ENCODE measurements at regions not wholly inside any gene's neighbourhood (a gene's known extent, or its start where the extent isn't known, plus 50 kb on each side); places are given as distances from the start of the nearest gene placed in this dataset.

DNA sequence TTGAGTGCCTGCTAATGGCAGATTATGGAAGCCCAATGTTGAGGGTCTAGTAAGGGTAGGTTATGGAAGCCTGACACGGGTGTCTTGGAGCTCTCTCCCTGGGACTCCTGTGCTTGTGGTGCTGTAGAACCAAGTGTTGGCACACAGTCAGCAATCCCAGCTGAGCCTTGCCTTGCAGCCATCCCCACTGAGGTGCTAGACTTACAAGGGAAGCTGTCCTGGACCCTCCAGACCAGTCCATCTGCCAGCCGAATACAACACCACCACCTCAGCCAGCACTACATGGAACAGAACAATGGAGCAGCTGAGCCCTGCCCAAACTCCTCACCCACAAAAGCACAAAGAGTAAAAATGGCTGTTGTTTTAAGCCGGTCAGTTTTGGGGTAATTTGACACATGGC lies 90.5 kb upstream of the DNAH5 start:
- Histone ChIP-seq H4K20me1 (replicated peaks; ENCODE audit: insufficient read depth) (no peaks in the 10 kb centered on the region), H3K4me3 (no peak overlapping the region), H3K27ac (ENCODE audit: low read depth) (no peak overlapping the region; the same call in 1 of the 2 replicates), H3K9me2 (ENCODE audit: insufficient read depth) (peaks cover 6% of the 10 kb centered on the region; the same call in 1 of the 2 replicates), H3F3A (replicated peaks; ENCODE audit: low read depth) (no peaks in the 10 kb centered on the region), H3K4me2 (peak overlapping the region; percentile 61), H3K27me3 (ENCODE audit: insufficient read depth) (no peaks in the 10 kb centered on the region), H3K36me3 (ENCODE audit: insufficient read depth) (no peaks in the 10 kb centered on the region), H2AFZ (0 out of 2 replicates have a peak overlapping the region, but pooled peaks have one; percentile 14), H3K79me2 (replicated peaks; ENCODE audit: insufficient read depth) (no peaks in the 10 kb centered on the region), H3K4me1 (ENCODE audit: insufficient read depth) (peaks cover 26% of the 10 kb centered on the region)
- no peaks in the 10 kb centered on the region for H3K9me3 Mint-ChIP-seq
- peaks cover 17% of the 10 kb centered on the region for H3K27me3 Mint-ChIP-seq (ENCODE audit: insufficient read depth, low read depth, poor library complexity)
- H3K27ac Mint-ChIP-seq = peak overlapping the region; percentile 36; the same call in 1 of the 2 replicates
- no peaks in the 10 kb centered on the region; the same call in 2 of the 3 replicates for H3K36me3 Mint-ChIP-seq (ENCODE audit: low read depth)
- no peak overlapping the region for H3K4me3 Mint-ChIP-seq
- DNase-seq (ENCODE audit: low spot score) = no peak
- TF ChIP-seq STAT1 (IDR thresholded peaks at IDR 0.05; ENCODE audit: unreplicated experiment) = no peak
- TF ChIP-seq, protein P1, sequence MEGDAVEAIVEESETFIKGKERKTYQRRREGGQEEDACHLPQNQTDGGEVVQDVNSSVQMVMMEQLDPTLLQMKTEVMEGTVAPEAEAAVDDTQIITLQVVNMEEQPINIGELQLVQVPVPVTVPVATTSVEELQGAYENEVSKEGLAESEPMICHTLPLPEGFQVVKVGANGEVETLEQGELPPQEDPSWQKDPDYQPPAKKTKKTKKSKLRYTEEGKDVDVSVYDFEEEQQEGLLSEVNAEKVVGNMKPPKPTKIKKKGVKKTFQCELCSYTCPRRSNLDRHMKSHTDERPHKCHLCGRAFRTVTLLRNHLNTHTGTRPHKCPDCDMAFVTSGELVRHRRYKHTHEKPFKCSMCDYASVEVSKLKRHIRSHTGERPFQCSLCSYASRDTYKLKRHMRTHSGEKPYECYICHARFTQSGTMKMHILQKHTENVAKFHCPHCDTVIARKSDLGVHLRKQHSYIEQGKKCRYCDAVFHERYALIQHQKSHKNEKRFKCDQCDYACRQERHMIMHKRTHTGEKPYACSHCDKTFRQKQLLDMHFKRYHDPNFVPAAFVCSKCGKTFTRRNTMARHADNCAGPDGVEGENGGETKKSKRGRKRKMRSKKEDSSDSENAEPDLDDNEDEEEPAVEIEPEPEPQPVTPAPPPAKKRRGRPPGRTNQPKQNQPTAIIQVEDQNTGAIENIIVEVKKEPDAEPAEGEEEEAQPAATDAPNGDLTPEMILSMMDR (conservative IDR thresholded peaks at IDR 0.05; ENCODE audit: low read depth in 2 of 2) = no peak
- TF ChIP-seq JUNB (IDR thresholded peaks at IDR 0.05; ENCODE audit: unreplicated experiment) = no peak
- no peak for TF ChIP-seq EZH2 (IDR thresholded peaks at IDR 0.05; ENCODE audit: low read depth, unreplicated experiment)
- TF ChIP-seq EZH2phosphoT487 (IDR thresholded peaks at IDR 0.05; ENCODE audit: unreplicated experiment) = no peak
- TF ChIP-seq ZNF114 (CRISPR knock-in tag; IDR thresholded peaks at IDR 0.05) = no peak
- TF ChIP-seq, protein P2, sequence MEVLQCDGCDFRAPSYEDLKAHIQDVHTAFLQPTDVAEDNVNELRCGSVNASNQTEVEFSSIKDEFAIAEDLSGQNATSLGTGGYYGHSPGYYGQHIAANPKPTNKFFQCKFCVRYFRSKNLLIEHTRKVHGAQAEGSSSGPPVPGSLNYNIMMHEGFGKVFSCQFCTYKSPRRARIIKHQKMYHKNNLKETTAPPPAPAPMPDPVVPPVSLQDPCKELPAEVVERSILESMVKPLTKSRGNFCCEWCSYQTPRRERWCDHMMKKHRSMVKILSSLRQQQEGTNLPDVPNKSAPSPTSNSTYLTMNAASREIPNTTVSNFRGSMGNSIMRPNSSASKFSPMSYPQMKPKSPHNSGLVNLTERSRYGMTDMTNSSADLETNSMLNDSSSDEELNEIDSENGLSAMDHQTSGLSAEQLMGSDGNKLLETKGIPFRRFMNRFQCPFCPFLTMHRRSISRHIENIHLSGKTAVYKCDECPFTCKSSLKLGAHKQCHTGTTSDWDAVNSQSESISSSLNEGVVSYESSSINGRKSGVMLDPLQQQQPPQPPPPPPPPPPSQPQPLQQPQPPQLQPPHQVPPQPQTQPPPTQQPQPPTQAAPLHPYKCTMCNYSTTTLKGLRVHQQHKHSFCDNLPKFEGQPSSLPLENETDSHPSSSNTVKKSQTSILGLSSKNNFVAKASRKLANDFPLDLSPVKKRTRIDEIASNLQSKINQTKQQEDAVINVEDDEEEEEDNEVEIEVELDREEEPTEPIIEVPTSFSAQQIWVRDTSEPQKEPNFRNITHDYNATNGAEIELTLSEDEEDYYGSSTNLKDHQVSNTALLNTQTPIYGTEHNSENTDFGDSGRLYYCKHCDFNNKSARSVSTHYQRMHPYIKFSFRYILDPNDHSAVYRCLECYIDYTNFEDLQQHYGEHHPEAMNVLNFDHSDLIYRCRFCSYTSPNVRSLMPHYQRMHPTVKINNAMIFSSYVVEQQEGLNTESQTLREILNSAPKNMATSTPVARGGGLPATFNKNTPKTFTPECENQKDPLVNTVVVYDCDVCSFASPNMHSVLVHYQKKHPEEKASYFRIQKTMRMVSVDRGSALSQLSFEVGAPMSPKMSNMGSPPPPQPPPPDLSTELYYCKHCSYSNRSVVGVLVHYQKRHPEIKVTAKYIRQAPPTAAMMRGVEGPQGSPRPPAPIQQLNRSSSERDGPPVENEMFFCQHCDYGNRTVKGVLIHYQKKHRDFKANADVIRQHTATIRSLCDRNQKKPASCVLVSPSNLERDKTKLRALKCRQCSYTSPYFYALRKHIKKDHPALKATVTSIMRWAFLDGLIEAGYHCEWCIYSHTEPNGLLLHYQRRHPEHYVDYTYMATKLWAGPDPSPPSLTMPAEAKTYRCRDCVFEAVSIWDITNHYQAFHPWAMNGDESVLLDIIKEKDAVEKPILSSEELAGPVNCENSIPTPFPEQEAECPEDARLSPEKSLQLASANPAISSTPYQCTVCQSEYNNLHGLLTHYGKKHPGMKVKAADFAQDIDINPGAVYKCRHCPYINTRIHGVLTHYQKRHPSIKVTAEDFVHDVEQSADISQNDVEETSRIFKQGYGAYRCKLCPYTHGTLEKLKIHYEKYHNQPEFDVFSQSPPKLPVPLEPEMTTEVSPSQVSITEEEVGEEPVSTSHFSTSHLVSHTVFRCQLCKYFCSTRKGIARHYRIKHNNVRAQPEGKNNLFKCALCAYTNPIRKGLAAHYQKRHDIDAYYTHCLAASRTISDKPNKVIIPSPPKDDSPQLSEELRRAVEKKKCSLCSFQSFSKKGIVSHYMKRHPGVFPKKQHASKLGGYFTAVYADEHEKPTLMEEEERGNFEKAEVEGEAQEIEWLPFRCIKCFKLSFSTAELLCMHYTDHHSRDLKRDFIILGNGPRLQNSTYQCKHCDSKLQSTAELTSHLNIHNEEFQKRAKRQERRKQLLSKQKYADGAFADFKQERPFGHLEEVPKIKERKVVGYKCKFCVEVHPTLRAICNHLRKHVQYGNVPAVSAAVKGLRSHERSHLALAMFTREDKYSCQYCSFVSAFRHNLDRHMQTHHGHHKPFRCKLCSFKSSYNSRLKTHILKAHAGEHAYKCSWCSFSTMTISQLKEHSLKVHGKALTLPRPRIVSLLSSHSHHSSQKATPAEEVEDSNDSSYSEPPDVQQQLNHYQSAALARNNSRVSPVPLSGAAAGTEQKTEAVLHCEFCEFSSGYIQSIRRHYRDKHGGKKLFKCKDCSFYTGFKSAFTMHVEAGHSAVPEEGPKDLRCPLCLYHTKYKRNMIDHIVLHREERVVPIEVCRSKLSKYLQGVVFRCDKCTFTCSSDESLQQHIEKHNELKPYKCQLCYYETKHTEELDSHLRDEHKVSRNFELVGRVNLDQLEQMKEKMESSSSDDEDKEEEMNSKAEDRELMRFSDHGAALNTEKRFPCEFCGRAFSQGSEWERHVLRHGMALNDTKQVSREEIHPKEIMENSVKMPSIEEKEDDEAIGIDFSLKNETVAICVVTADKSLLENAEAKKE (CRISPR knock-in tag; IDR thresholded peaks at IDR 0.05) = no peak
- no peak for TF ChIP-seq ZNF331 (CRISPR knock-in tag; IDR thresholded peaks at IDR 0.05; ENCODE audit: low read depth)
- TF ChIP-seq, protein P3, sequence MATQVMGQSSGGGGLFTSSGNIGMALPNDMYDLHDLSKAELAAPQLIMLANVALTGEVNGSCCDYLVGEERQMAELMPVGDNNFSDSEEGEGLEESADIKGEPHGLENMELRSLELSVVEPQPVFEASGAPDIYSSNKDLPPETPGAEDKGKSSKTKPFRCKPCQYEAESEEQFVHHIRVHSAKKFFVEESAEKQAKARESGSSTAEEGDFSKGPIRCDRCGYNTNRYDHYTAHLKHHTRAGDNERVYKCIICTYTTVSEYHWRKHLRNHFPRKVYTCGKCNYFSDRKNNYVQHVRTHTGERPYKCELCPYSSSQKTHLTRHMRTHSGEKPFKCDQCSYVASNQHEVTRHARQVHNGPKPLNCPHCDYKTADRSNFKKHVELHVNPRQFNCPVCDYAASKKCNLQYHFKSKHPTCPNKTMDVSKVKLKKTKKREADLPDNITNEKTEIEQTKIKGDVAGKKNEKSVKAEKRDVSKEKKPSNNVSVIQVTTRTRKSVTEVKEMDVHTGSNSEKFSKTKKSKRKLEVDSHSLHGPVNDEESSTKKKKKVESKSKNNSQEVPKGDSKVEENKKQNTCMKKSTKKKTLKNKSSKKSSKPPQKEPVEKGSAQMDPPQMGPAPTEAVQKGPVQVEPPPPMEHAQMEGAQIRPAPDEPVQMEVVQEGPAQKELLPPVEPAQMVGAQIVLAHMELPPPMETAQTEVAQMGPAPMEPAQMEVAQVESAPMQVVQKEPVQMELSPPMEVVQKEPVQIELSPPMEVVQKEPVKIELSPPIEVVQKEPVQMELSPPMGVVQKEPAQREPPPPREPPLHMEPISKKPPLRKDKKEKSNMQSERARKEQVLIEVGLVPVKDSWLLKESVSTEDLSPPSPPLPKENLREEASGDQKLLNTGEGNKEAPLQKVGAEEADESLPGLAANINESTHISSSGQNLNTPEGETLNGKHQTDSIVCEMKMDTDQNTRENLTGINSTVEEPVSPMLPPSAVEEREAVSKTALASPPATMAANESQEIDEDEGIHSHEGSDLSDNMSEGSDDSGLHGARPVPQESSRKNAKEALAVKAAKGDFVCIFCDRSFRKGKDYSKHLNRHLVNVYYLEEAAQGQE (IDR thresholded peaks at IDR 0.05; ENCODE audit: unreplicated experiment) = no peak
- TF ChIP-seq NANOG (IDR thresholded peaks at IDR 0.05; ENCODE audit: borderline replicate concordance) = no peak
- TF ChIP-seq, protein P4, sequence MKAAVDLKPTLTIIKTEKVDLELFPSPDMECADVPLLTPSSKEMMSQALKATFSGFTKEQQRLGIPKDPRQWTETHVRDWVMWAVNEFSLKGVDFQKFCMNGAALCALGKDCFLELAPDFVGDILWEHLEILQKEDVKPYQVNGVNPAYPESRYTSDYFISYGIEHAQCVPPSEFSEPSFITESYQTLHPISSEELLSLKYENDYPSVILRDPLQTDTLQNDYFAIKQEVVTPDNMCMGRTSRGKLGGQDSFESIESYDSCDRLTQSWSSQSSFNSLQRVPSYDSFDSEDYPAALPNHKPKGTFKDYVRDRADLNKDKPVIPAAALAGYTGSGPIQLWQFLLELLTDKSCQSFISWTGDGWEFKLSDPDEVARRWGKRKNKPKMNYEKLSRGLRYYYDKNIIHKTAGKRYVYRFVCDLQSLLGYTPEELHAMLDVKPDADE (IDR thresholded peaks at IDR 0.05) = no peak
- peaks cover 45% of the 10 kb centered on the region for H3K4me1 Mint-ChIP-seq
- no peak for ATAC-seq
